Ovary (tissue), 7 donors: ENCODE measurements at regions not wholly inside any gene's neighbourhood (a gene's known extent, or its start where the extent isn't known, plus 50 kb on each side); places are given as distances from the start of the nearest gene placed in this dataset.
A peak's percentile ranks its signal among the peaks of the same experiment; 100 is the strongest.

Experiments used
- DNase-seq, 5 donors: peaks; one replicate each; pipeline ENCODE4 v3.0.0-alpha.2; 2019 to 2020
- H3K27ac ChIP-seq, 2 donors: fragments of 200-600 bp; one replicate each; pipeline versions ENCODE4 v1.5.1 to v1.8.0; 2019 to 2022
- H3K27me3 ChIP-seq: fragments of 200-600 bp; one replicate; pipeline ENCODE4 v1.8.0; 2022
- H3K36me3 ChIP-seq: fragments of 200-600 bp; sonication (generic); one replicate; pipeline ENCODE4 v1.5.1; 2019
- H3K4me1 ChIP-seq: one replicate; pipeline ENCODE4 v1.8.1; 2013; ENCODE audit warnings: mild to moderate bottlenecking, moderate library complexity; ENCODE audit not compliant: insufficient read depth
- H3K4me3 ChIP-seq: fragments of 200-600 bp; sonication (generic); one replicate; pipeline ENCODE4 v1.5.1; 2017
- H3K9me3 ChIP-seq, 2 donors: fragments of 200-600 bp in 1 of 2; sonication (generic) in 1 of 2; one replicate each; pipeline versions ENCODE4 v1.5.1 to v1.8.1; 2013 to 2019; ENCODE audit warnings: mild to moderate bottlenecking in 1 of 2, moderate library complexity in 1 of 2
- CTCF ChIP-seq, 3 donors: fragments of 450-650 bp in 2 of 3; fragments of 200-600 bp in 1 of 3; IDR thresholded peaks; one replicate each; pipeline versions ENCODE4 v1.5.1 to v1.8.0; 2016 to 2022; ENCODE audit warnings: antibody characterized with exemption in 3 of 3, mild to moderate bottlenecking in 1 of 3
- EP300 ChIP-seq: sonication (generic); formaldehyde crosslinking; IDR thresholded peaks from one replicate; pipeline ENCODE4 v1.6.1; 2017; ENCODE audit warnings: antibody characterized with exemption
- POLR2A ChIP-seq: fragments of 450-650 bp; IDR thresholded peaks from one replicate; pipeline ENCODE4 v1.6.1; 2017; ENCODE audit warnings: antibody characterized with exemption, mild to moderate bottlenecking, moderate library complexity
- WGBS, 3 donors: extraction: QIAGEN DNeasy Blood & Tissue Kit in 1 of 3; methylation state at CpG; one replicate each; pipeline versions ENCODE4 v1.1.5 to v1.1.7; 2013 to 2017; 5-methylcytosine and 5-hydroxymethylcytosine counted together
- intact Hi-C, 4 donors: fragments of 100-400 bp; cut with DNase I; formaldehyde crosslinking; loops; one replicate each; pipeline versions ENCODE4 v1.11.0 to v1.15.1; 2022 to 2023
- donor health status: DM: no; HTN: no; CAD: no; lungs with moderate emphysema.
- donor health status: DM: no; HTN: no; CAD: no.
- donor health status: Bipolar disorder and iron deficiency.
- donor health status: DM: no; HTN: no; CAD: no.
- donor health status: DM: yes; HTN: yes; CAD: no.

- no peaks in the 10 kb centered on the region for H3K36me3 ChIP-seq
- no peaks in the 10 kb centered on the region for H3K27me3 ChIP-seq
- intact Hi-C loops = loop anchor here in 1 of 4 donors (10.0 kb wide), 1 partner anchor 163 kb away; no protein-coding TSS in a partner anchor
- no peak overlapping the region for H3K4me3 ChIP-seq
- no peaks in the 10 kb centered on the region for H3K9me3 ChIP-seq
- WGBS, 3 donors = 31 to 52% (median 36%) methylated on average over 18 of the region's 18 CpGs
- no peak overlapping the region for H3K27ac ChIP-seq
- H3K4me1 ChIP-seq = no peaks in the 10 kb centered on the region
- TF ChIP-seq POLR2A = no peak
- no peak for TF ChIP-seq EP300
- TF ChIP-seq CTCF (IDR thresholded peaks at IDR 0.05) = no peak
- peak; percentile 23 to 52 (median 40) for DNase-seq
Measured at GRCh38 chr22:45101515-45102227, 62.1 kb upstream of the NUP50 start.

GRCh38 chr22:45102896-45103420 lies 60.8 kb upstream of the NUP50 start:
- Histone ChIP-seq H3K4me1 (no peaks in the 10 kb centered on the region), H3K27ac (no peak overlapping the region), H3K36me3 (no peaks in the 10 kb centered on the region), H3K4me3 (no peak overlapping the region), H3K9me3 (no peaks in the 10 kb centered on the region), H3K27me3 (no peaks in the 10 kb centered on the region)
- no peak for TF ChIP-seq POLR2A
- TF ChIP-seq EP300 = no peak
- no peak for TF ChIP-seq CTCF (IDR thresholded peaks at IDR 0.05)
- 66 to 73% (median 70%) methylated on average over 6 of the region's 6 CpGs for WGBS, 3 donors
- intact Hi-C loops = loop anchor here in 1 of 4 donors (10.0 kb wide), 1 partner anchor 162 kb away; no protein-coding TSS in a partner anchor
- no peak for DNase-seq

- no peak for TF ChIP-seq CTCF (IDR thresholded peaks at IDR 0.05)
- TF ChIP-seq EP300 = no peak
- no peak for TF ChIP-seq POLR2A
- intact Hi-C loops = loop anchor here in 1 of 4 donors (10.0 kb wide), 1 partner anchor 161 kb away; no protein-coding TSS in a partner anchor
- H3K36me3 ChIP-seq = no peaks in the 10 kb centered on the region
- no peaks in the 10 kb centered on the region for H3K9me3 ChIP-seq
- no peaks in the 10 kb centered on the region for H3K4me1 ChIP-seq
- H3K27ac ChIP-seq = no peak overlapping the region
- 66 to 72% (median 68%) methylated on average over 10 of the region's 10 CpGs for WGBS, 3 donors
- DNase-seq = no peak
- no peaks in the 10 kb centered on the region for H3K27me3 ChIP-seq
- H3K4me3 ChIP-seq = no peak overlapping the region
Measured at GRCh38 chr22:45103756-45104155, 60.0 kb upstream of the NUP50 start.

- no peaks in the 10 kb centered on the region for H3K4me1 ChIP-seq
- H3K27ac ChIP-seq = no peak overlapping the region
- H3K27me3 ChIP-seq = no peaks in the 10 kb centered on the region
- no peaks in the 10 kb centered on the region for H3K36me3 ChIP-seq
- 87 to 90% (median 89%) methylated on average over 10 of the region's 10 CpGs for WGBS, 3 donors
- intact Hi-C loops = loop anchor here in 1 of 4 donors (10.0 kb wide), 1 partner anchor 160 kb away; no protein-coding TSS in a partner anchor
- H3K9me3 ChIP-seq = no peaks in the 10 kb centered on the region
- H3K4me3 ChIP-seq = no peak overlapping the region
- DNase-seq = no peak
- TF ChIP-seq CTCF (IDR thresholded peaks at IDR 0.05) (no peak), POLR2A (no peak), EP300 (no peak)
Measured at GRCh38 chr22:45104313-45104712, 59.4 kb upstream of the NUP50 start.
